Stimulated activated CD4-positive, alpha-beta T cell treated with anti-CD3 and anti-CD28 coated beads, Interleukin-2, amount 100 ng/mL, for 48 hours (primary cell): ENCODE measurements at regions not wholly inside any gene's neighbourhood (a gene's known extent, or its start where the extent isn't known, plus 50 kb on each side); places are given as distances from the start of the nearest gene placed in this dataset.
"Not testable (repeated sequence)": the region's sequence is repeated elsewhere in the genome, so short reads cannot be mapped to it uniquely, and the experiment has no call there.

Experiments
- DNase-seq, 2 donors: peaks; one replicate each; pipeline ENCODE4 v3.0.0-alpha.2; 2020

- no peak for DNase-seq
Observed at GRCh38 chr15:26015516-26016075, 152.5 kb upstream of the ATP10A start.

- DNase-seq, result no peak
Observed at GRCh38 chr15:26013981-26014380, 150.9 kb upstream of the ATP10A start.

- DNase-seq, result no peak
Observed at GRCh38 chr15:26011916-26012315, 148.8 kb upstream of the ATP10A start.

- DNase-seq, result no peak
Observed at GRCh38 chr15:26007151-26007550, 144.0 kb upstream of the ATP10A start.

GRCh38 chr15:26001201-26001600 is 138.1 kb upstream of the ATP10A start:
- DNase-seq, result no peak

- DNase-seq, result no peak
Observed at GRCh38 chr15:25993506-25993905, 130.4 kb upstream of the ATP10A start.

GRCh38 chr15:25990220-25990619 is 127.1 kb upstream of the ATP10A start:
- DNase-seq, result no peak

GRCh38 chr15:25989327-25989726 is 126.2 kb upstream of the ATP10A start:
- peak; percentile 5 to 13 for DNase-seq

GRCh38 chr15:25988716-25989115 is 125.6 kb upstream of the ATP10A start:
- not testable (repeated sequence) for DNase-seq

GRCh38 chr15:25987638-25988037 is 124.5 kb upstream of the ATP10A start:
- DNase-seq, result no peak

GRCh38 chr15:25985165-25985564 is 122.0 kb upstream of the ATP10A start:
- DNase-seq, result no peak

GRCh38 chr15:25982736-25983135 is 119.6 kb upstream of the ATP10A start:
- DNase-seq, result no peak

GRCh38 chr15:25981114-25981513 is 118.0 kb upstream of the ATP10A start:
- no peak for DNase-seq

GRCh38 chr15:25972141-25972675 is 109.1 kb upstream of the ATP10A start:
- no peak for DNase-seq

- DNase-seq, result no peak
Observed at GRCh38 chr15:25971053-25971452, 107.9 kb upstream of the ATP10A start.

GRCh38 chr15:25969886-25970285 is 106.8 kb upstream of the ATP10A start:
- DNase-seq, result no peak

GRCh38 chr15:25967116-25967515 is 104.0 kb upstream of the ATP10A start:
- no peak for DNase-seq

GRCh38 chr15:25965326-25965725 is 102.2 kb upstream of the ATP10A start:
- no peak for DNase-seq

- DNase-seq, result no peak
Observed at GRCh38 chr15:25960273-25960672, 97.1 kb upstream of the ATP10A start.

GRCh38 chr15:25959100-25959499 is 96.0 kb upstream of the ATP10A start:
- no peak for DNase-seq

GRCh38 chr15:25955628-25956027 is 92.5 kb upstream of the ATP10A start:
- DNase-seq, result no peak

- DNase-seq, result no peak
Observed at GRCh38 chr15:25954398-25954797, 91.3 kb upstream of the ATP10A start.

- DNase-seq, result no peak
Observed at GRCh38 chr15:25950014-25950413, 86.9 kb upstream of the ATP10A start.

GRCh38 chr15:25947323-25948314 is 84.5 kb upstream of the ATP10A start:
- DNase-seq, result no peak
